ENCODE measurements at regions not wholly inside any gene's neighbourhood (a gene's known extent, or its start where the extent isn't known, plus 50 kb on each side); places are given as distances from the start of the nearest gene placed in this dataset.

GRCh38 chr4:127362686-127363085 is 270.1 kb upstream of the INTU start:
- ATAC-seq: no peak
- TF ChIP-seq RARB (CRISPR knock-in tag; IDR thresholded peaks at IDR 0.05) (no peak), ZNF565 (CRISPR knock-in tag; conservative IDR thresholded peaks at IDR 0.05; ENCODE audit: low read depth) (no peak), ZFP3 (CRISPR knock-in tag; IDR thresholded peaks at IDR 0.05) (no peak), TOX (CRISPR knock-in tag; IDR thresholded peaks at IDR 0.05; ENCODE audit: borderline replicate concordance) (no peak), ZFP30 (CRISPR knock-in tag; IDR thresholded peaks at IDR 0.05) (no peak), ZC3H10 (CRISPR knock-in tag; IDR thresholded peaks at IDR 0.05) (no peak), BACH2 (CRISPR knock-in tag; IDR thresholded peaks at IDR 0.05; ENCODE audit: borderline replicate concordance) (no peak), ZNF70 (CRISPR knock-in tag; IDR thresholded peaks at IDR 0.05) (no peak), ZNF8 (CRISPR knock-in tag; IDR thresholded peaks at IDR 0.05) (no peak), ESRRG (CRISPR knock-in tag; IDR thresholded peaks at IDR 0.05) (no peak), OSR1 (CRISPR knock-in tag; IDR thresholded peaks at IDR 0.05) (no peak), ARNTL (CRISPR knock-in tag; IDR thresholded peaks at IDR 0.05; ENCODE audit: borderline replicate concordance, low read depth) (no peak), CREB5 (CRISPR knock-in tag; IDR thresholded peaks at IDR 0.05; ENCODE audit: low read depth) (no peak), ISL1 (CRISPR knock-in tag; IDR thresholded peaks at IDR 0.05) (no peak)
- TF ChIP-seq, protein P1, sequence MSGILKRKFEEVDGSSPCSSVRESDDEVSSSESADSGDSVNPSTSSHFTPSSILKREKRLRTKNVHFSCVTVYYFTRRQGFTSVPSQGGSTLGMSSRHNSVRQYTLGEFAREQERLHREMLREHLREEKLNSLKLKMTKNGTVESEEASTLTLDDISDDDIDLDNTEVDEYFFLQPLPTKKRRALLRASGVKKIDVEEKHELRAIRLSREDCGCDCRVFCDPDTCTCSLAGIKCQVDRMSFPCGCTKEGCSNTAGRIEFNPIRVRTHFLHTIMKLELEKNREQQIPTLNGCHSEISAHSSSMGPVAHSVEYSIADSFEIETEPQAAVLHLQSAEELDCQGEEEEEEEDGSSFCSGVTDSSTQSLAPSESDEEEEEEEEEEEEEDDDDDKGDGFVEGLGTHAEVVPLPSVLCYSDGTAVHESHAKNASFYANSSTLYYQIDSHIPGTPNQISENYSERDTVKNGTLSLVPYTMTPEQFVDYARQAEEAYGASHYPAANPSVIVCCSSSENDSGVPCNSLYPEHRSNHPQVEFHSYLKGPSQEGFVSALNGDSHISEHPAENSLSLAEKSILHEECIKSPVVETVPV (CRISPR knock-in tag; IDR thresholded peaks at IDR 0.05): no peak
- TF ChIP-seq, protein P2, sequence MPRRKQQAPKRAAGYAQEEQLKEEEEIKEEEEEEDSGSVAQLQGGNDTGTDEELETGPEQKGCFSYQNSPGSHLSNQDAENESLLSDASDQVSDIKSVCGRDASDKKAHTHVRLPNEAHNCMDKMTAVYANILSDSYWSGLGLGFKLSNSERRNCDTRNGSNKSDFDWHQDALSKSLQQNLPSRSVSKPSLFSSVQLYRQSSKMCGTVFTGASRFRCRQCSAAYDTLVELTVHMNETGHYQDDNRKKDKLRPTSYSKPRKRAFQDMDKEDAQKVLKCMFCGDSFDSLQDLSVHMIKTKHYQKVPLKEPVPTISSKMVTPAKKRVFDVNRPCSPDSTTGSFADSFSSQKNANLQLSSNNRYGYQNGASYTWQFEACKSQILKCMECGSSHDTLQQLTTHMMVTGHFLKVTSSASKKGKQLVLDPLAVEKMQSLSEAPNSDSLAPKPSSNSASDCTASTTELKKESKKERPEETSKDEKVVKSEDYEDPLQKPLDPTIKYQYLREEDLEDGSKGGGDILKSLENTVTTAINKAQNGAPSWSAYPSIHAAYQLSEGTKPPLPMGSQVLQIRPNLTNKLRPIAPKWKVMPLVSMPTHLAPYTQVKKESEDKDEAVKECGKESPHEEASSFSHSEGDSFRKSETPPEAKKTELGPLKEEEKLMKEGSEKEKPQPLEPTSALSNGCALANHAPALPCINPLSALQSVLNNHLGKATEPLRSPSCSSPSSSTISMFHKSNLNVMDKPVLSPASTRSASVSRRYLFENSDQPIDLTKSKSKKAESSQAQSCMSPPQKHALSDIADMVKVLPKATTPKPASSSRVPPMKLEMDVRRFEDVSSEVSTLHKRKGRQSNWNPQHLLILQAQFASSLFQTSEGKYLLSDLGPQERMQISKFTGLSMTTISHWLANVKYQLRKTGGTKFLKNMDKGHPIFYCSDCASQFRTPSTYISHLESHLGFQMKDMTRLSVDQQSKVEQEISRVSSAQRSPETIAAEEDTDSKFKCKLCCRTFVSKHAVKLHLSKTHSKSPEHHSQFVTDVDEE (CRISPR knock-in tag; IDR thresholded peaks at IDR 0.05): no peak

- no peak for ATAC-seq
- TF ChIP-seq ISL1 (CRISPR knock-in tag; IDR thresholded peaks at IDR 0.05) (no peak), BACH2 (CRISPR knock-in tag; IDR thresholded peaks at IDR 0.05; ENCODE audit: borderline replicate concordance) (no peak), OSR1 (CRISPR knock-in tag; IDR thresholded peaks at IDR 0.05) (no peak), ARNTL (CRISPR knock-in tag; IDR thresholded peaks at IDR 0.05; ENCODE audit: borderline replicate concordance, low read depth) (no peak), ZNF70 (CRISPR knock-in tag; IDR thresholded peaks at IDR 0.05) (no peak), ZFP30 (CRISPR knock-in tag; IDR thresholded peaks at IDR 0.05) (no peak), PATZ1 (CRISPR knock-in tag; IDR thresholded peaks at IDR 0.05; ENCODE audit: borderline replicate concordance) (no peak), PPARA (CRISPR knock-in tag; IDR thresholded peaks at IDR 0.05; ENCODE audit: borderline replicate concordance) (no peak), ZNF565 (CRISPR knock-in tag; conservative IDR thresholded peaks at IDR 0.05; ENCODE audit: low read depth) (no peak), TOX (CRISPR knock-in tag; IDR thresholded peaks at IDR 0.05; ENCODE audit: borderline replicate concordance) (no peak)
- TF ChIP-seq, protein P3, sequence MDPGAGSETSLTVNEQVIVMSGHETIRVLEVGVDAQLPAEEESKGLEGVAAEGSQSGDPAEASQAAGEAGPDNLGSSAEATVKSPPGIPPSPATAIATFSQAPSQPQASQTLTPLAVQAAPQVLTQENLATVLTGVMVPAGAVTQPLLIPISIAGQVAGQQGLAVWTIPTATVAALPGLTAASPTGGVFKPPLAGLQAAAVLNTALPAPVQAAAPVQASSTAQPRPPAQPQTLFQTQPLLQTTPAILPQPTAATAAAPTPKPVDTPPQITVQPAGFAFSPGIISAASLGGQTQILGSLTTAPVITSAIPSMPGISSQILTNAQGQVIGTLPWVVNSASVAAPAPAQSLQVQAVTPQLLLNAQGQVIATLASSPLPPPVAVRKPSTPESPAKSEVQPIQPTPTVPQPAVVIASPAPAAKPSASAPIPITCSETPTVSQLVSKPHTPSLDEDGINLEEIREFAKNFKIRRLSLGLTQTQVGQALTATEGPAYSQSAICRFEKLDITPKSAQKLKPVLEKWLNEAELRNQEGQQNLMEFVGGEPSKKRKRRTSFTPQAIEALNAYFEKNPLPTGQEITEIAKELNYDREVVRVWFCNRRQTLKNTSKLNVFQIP (CRISPR knock-in tag; IDR thresholded peaks at IDR 0.05; ENCODE audit: borderline replicate concordance, low read depth): no peak
- TF ChIP-seq, protein P1 (CRISPR knock-in tag; IDR thresholded peaks at IDR 0.05): no peak
- TF ChIP-seq, protein P2 (CRISPR knock-in tag; IDR thresholded peaks at IDR 0.05): no peak
Measured at GRCh38 chr4:127364397-127364796, 268.4 kb upstream of the INTU start.
